ENCODE measurements at regions not wholly inside any gene's neighbourhood (a gene's known extent, or its start where the extent isn't known, plus 50 kb on each side); places are given as distances from the start of the nearest gene placed in this dataset.
"Not testable (repeated sequence)": the region's sequence is repeated elsewhere in the genome, so short reads cannot be mapped to it uniquely, and the experiment has no call there.

DNA sequence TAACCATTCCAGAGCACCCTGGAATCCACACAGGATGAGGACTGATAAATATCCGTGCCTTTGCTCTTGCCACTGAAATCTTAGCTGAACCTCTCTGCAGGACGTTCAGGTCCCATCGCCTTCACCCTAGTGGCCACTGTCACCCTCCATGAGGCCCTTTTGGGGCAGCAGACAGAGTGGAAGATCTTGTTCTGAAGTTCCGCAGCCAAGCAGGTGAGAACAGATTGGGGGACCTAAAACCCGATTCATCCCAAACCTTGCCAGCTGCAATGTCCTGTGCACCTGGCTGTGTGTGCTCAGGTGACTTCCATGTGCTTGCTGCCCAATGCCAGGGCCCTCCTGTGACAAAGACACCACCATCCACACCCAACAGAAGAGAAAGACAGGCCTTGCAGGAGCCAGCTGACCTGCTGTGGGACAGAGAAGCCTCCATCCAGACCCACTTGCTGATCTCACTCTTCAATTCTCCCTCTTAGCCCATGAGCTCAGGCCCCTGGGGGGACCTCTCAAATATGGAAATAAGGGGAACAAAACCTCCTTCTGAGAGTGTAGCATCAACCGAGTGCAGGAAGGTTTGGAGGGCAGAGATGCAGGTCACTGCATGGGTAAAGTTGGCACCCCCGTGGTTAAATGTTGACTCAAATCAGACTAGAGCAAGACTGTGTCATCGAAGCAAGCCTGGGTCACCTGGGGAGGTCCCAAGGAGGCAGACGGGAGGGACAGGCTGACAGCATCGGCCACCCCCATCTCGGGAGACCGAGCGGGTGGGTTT, 308.7 kb upstream of the DIO3 start:
- no peak for DNase-seq

DNA sequence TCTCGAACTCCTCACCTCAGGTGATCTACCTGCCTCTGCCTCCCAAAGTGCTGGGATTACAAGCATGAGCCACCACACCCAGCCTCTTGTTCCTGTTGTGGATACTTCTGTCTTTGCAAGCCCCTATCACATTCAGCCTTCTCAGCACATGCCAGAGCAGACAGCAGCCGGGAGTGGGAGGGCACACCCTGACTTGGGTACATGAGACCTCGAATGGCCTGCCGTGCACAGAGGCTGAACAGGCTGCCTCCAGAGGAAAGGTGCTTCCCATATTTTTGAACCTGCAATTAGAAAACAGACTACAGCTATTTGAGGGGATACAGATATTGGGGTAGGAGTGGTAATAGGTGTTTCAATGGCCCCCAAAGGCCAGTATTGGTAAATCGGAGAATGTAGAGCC, 307.3 kb upstream of the DIO3 start:
- DNase-seq = no peak

DNA sequence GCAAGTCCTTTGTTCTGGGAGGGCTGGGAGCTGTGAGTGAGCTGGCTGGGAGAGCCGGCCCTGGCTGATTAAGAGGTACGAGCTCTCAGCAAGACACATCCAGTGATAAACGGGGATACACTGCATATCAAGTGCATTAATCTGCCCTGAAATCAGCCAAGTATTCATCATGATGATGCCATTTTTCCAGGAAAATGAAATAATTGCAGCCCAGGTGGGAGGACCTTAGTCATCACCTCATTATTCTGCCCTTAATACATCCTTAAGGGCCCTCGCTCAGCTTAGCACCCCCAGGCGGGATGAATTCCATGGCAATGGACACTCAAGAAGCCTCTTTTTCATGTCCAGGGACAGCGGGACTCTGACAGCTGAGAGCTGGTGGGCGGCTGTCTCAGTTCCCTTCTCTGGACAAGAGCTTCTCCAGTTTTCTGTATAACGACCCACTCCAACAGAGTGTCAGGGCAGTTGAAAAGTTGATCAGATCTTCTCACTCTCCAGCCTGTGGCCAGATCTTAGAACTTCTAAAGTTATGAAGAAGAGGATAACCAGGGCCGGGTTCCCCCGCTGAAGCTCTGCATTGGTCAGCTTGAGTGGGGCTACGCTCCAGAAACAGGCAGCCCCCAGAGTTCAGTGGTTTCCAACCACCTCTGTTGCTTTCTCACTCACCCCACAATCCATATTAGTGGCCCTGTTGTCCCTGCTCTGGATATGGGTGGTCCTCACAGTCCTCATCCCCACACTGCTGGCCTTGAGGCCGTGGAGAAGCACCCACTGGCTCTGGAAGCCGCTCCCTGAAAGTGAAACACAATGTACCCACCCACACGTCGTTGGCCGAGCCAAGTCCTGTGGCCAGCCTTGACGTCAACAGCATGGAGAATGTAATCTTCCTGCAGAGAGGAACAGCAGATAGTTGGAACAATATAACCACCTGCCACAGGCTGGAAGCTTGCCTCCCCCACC, 306.2 kb upstream of the DIO3 start:
- DNase-seq = no peak

DNA sequence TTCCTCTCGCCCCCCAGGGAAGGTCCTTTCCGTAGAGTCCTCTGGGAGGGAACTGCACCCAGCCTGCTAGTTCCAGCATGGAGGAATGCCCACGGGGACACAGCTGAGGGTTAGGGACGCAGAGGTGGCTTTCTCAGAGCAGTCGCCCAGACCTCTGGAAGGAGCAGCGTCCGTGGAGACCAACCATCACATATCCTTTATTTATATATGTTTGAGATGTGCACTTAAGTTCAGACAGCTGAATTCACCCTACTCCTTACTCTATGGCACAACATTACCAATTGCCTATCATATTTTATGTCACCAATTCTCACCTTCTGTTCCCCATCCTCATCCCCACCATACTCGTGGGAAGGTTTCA, 305.6 kb upstream of the DIO3 start:
- no peak for DNase-seq

DNA sequence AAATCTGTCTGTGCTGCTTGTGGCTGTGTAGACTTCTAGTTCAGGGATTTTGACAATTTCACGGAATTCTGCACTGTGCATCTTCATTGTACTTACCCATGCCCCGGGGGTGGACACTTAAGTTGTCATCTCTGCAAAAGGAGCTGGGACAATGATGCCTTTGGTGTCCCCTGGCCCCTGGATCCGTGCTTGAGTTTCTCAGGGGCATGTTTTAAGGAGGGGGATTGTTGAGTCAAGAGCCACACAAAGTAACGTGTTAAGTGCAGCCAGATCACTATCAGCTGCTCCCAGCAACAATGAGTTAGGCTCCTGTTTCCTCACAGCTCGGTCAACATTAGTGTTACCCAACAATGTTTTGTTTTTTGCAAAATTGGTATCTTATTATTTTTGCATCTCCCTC, 305.0 kb upstream of the DIO3 start:
- DNase-seq = no peak

DNA sequence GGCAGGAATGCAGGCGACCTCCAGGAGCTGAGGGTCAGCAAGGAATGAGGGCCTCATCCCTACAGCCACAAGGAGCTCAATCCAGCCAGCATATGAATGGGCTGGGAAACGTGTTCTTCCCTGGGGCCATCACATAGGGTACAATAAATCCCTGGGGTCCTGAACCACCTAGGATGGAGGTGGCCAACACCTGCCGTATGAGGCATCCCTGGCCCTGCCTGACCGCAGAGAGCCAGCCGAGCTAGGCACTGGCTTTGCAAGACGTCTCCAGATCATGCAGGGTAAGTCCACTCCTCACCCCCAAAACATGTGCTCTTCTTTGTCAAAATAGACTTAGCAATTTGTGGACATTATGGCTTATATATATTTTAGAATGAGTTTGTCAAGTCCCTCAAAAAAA, 303.7 kb upstream of the DIO3 start:
- DNase-seq = no peak

DNA sequence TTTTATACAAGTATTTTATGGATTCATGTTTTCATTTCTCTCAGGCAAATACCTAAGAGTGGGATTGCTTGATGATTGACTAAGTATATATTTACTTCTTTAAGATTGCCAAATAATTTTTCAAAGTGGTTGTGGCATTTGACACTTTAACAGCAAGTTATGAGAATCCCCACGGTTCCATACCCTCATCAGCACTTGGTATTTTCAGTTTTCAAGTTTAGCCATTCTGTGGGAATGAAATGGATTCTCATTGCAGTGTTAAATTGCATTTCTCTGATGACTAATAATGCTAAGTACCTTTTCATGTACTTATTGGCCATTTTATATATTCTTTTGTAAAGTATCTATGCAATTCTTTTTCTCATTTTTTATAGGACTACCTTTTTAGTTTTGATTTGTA, 301.5 kb upstream of the DIO3 start:
- DNase-seq = no peak

DNA sequence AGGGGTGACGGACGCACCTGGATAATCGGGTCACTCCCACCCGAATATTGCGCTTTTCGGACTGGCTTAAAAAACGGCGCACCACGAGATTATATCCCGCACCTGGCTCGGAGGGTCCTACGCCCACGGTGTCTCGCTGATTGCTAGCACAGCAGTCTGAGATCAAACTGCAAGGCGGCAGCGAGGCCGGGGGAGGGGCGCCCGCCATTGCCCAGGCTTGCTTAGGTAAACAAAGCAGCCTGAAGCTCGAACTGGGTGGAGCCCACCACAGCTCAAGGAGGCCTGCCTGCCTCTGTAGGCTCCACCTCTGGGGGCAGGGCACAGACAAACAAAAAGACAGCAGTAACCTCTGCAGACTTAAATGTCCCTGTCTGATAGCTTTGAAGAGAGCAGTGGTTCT, 294.9 kb upstream of the DIO3 start:
- DNase-seq = not testable (repeated sequence)

DNA sequence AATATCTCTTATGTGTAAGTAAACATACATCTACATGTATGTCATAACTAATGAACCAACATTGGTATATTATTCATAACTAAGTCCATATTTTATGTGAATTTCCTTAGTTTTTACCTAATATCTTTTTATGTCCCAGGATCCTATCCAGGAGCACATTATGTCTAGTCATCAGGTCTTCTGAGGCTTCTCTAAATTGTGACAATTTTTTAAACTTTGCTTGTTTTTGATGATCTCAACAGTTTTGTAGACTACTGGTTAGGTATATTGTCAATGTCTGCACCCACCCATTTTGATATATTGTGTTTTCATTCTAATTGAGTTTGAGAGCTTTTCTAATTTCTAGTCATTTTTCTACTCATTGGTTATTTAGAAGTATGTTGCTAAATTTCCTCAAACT, 288.2 kb upstream of the DIO3 start:
- DNase-seq = no peak

DNA sequence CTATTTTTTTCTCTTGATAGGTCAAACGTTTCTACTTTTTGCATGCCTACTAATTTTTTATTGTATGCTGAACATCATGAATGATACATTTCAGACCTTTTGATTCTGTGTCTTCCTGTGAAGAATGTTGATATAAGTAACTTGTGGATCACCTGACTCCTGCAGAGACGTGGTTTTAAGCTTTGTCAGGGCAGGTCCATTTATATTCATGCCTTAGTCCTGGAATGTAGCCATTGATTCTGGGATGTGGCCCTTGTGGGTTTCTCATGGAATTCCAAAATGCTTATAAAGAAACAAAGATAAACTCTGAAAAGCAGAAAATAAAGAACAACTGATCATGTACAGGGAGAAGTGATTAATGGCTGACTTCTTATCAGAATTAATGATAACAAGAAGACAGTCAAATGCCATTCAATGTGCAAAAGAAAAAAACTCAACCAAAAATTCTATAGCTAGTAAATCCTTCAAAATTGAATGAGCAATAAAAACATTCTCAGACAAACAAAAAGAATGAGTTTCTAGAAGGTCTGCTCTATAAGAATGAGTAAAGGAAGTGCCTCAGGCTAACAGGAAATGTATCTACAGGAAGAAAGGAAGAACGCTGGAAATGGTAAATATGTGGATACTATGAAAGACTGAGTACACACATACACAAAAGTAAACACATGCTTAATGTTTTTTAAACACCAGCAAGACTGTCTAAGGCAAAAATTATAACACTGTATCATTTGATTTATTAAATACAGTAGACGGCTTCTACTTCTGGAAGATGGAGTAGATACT, 284.8 kb upstream of the DIO3 start:
- DNase-seq = no peak

DNA sequence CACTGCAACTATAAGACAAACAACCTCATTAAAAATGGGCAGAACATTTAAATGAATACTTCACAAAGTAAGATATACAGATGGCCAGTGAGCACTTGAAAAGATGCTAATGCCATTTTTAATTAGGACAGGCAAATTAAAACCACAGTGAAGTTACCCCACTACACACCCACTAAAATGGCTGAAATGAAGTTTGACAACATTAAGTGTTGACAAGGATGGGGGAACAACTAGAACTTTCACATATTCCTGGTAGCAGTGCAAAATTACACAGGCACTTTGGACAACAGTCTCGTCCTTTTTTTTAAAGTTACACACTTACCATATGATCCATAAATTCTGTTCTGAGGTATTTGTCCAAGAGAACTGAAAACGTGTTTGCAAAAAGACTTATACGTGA, 278.9 kb upstream of the DIO3 start:
- DNase-seq = no peak

DNA sequence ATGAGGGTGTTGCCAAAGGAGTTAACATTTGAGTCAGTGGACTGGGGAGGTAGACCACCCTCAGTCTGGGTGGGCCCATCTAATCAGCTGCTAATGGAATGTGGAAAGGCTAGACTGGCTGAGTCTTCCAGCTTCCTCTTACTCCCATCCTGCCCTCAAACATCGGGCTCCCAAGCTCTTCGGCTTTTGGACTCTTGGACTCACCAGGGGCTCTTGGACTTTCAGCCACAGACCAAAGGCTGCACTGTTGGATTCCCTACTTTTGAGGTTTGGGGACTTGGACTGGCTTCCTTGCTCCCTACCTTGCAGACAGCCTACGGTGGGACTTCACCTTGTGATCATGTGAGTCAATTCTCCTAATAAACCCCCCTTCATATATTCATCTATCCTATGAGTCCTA, 276.6 kb upstream of the DIO3 start:
- no peak for DNase-seq

DNA sequence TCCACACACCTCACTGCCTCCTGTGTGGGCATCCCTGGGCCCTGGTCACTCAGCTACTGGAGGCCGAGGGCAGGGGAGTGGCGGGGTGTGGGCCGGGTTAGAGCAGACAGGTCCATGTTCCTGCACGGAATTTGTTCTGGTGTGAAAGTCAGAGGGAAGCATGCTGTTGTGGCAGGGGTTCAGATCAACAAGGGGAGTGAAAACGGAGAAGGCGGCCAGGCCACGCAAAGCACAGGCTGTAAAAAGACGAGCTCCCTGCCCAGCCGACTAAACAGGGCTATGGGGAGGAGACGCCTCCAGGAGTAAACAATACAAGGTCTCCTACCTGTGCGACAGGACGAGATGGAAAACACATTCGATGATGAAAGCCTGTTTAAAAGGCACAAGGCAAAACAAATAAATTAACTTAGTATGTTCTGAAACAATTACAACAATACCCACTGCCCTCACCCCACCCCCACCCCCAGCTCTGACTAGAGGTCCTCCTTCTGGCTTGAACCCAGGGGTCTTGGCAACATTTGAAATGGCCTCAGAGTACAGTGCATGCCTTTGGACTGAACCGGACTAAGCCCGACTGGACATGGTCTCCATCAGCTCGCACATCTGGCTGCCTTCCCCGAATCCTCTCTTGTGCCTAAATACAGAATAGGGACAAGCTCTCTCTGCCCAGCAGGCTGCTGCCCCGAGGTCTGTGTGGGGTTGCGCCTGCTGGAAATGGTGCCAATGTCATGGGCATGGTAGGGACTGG, 274.9 kb upstream of the DIO3 start:
- DNase-seq = no peak

DNA sequence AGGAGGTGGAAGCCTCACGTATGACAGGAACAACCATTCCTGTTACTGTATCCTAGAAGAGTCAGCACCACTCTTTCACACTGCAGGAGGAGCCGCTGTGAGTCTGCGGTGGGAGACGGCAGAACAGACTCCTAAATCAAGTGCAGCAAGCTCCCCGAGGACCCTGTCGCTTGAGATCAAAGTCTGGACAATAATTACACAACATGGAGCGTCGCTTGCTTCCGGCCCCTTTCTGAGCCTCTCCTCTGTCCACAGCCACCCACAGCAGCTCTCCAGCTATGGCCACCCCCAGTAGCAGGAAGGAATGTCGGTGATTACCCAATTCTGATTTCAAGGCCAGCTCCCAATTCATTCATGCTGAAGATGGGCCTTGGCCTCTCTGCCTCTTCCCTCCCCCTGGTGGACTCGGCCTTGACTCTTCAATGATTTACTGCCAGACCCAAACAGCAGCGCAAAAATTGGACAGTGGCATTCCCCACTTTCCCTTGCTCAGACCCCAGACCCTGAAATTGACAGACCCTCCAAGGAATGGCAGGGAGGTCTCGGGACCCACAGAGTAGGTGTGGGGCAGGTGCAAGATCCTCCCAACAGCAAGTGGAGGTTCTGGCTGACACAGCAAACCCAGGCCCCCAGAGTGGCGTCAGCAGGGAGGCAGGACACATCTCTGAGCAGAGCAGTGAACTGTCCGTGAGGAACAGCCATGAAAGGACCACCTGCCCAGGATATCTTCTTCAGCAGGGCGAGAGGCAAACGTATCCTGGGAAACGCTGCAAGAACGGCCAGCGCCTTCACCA, 272.7 kb upstream of the DIO3 start:
- no peak for DNase-seq

DNA sequence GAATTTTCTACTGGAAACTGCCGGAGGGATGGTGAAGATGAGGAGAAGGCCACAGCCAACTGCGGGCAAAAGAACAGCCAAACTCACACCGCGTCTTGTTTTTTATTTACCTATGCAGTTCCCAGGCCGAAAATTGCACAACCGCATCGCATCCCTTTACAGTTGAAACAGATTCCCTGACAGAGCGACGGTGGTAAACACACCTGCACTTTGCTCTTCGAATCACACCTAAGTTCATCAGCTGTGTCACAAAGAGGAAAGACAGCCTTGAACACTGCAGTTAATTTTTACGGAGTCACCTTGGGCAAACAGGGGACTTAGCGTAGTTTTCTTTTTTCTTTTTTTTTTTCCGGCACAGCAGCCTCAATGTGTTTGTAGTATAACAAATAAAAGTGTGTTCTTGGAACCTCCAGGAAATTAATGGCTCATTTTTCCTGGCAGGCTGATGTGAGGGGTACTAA, 272.0 kb upstream of the DIO3 start:
- DNase-seq = no peak

DNA sequence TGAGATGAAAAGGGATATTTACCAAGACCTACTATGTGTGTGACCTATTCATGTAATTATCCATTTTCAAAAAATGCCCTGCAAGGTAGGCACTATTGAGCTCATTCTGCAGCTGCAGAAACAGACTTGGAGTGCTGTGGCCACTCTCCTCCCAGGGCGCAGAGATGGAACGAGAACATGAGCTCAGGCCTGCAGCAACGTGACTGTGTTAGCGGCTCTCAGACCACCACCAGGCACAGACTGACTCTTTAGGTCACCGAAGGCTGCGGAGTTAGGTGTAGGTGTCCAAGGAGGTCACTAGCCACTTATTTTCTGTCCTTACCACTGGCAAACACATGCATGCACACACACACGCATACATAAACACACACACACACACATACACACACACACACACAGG, 271.4 kb upstream of the DIO3 start:
- DNase-seq = no peak

DNA sequence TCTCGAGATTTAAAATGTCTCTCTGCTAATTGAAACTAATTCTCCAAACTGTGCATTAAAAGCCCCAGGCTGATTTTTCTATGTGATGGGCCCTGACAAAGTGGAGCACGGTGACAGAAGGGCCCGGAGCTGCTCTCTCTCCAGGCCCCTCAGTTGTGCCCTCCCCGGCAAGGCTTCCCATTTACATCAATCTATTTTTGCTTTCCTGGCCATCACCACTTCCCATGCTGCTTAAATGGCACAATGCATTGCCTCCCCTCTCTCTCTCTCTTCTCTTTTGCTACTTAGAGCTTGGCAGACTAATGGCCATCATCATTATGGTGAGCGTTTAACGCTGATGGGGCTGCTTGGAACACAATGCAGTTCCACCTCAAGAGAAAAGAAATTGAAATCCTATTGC, 270.7 kb upstream of the DIO3 start:
- DNase-seq = no peak

DNA sequence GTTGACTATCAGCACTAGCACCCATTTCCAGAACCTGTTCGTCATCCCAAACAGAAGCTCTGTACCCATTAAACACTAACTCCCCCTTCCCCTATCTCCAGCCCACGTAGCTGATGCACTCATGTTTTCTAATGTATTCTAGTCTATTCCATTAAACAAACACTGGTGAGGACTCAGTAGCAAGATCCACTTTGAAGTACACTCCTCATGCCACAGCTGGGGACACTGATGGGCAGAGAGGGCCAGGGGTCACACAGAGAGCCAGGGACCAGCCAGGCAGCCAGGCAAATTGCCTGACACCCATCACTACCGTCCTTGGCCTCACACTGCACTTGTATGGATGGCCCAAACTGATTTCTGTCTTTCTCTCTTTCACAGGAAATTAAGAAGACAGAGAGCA, 269.9 kb upstream of the DIO3 start:
- no peak for DNase-seq

DNA sequence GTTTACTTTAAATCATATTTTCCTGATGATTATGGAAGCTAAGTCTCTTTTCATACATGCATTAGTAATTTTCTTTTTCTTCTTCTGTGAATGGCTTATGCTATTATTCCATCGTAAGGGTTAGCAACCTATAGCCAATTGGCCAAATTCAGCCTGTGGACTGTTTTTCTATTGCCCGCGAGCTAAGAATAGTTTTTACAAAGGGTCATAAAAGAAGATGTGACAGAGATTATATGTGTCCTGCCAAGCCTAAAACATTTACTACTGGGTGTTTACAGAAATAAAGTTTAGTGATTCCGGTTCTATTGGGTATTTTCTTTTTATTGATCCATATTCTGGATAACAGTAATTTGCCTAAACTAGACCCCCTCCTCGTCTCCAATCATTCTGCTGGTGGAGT, 268.8 kb upstream of the DIO3 start:
- no peak for DNase-seq

DNA sequence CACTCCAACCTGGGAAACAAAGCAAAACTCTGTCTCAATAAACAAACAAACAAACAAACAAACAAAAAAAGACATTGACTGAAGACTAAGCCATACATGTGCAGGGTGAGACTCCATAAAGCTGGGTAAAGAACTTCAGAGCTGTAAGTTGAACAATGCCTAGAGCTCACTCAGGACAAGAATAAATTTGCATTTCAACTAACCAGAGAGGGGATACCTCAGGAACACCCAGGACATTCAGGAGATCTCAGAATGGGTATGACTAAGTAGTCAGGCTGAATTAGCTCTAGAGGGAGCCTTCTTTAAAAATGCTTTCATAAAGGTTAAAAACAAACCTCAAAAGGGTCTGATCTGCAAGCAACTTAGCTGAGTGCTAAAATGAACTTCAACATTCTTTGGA, 267.7 kb upstream of the DIO3 start:
- DNase-seq = no peak

DNA sequence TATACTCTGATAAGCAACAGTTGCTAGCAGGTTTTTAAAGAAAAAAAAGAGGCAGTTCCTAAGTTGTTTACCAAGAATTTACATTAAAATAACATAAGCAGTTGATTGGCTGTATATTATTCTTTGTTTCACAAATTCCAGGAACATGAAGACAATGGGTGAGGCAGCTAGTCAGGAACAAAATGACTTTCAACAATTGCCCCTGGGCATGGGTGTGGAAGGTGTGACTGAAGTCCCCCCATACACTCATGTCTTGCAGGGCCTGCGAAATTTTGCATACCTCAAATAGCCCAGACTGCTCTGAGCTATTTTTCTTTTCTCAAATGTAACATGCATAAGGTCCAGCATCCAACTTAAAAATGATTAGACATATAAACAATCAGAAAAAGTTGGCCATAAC, 267.2 kb upstream of the DIO3 start:
- DNase-seq = no peak

DNA sequence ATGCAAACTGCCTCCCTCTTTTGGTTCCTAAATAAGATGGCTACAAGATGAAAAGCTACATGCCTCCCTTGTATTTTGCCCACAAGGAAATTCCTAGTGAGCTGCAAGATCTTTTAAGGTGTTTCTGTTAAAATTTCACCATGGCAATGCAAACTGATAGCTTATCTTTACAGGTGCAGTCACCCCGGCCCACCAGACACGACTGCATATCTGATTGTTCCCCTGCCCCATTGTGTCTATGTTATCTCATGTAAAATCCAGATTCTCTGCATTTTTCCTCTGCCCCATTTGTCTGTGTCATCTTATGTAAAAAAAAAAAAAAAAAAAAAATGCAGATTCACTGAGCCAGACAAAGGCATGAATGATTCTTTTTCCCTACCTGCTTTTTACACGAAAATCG, 261.5 kb upstream of the DIO3 start:
- not testable (repeated sequence) for DNase-seq

Data from NCI-H2029 (cell line).